Central memory CD8-positive, alpha-beta T cell (primary cell): ENCODE measurements at regions not wholly inside any gene's neighbourhood (a gene's known extent, or its start where the extent isn't known, plus 50 kb on each side); places are given as distances from the start of the nearest gene placed in this dataset.

Experiments used
- ATAC-seq: fragments of 150-1000 bp; cut with Tn5 transposase; replicated peaks from 2 replicates; pipeline ENCODE4 v1.10.0; 2022; ENCODE audit warnings: mild to moderate bottlenecking, moderate FRiP score, moderate number of reproducible peaks; ENCODE audit not compliant: poor library complexity, severe bottlenecking; ENCODE audit errors: extremely low read depth
- DNase-seq, 2 donors: peaks; one replicate each; pipeline ENCODE4 v3.0.0; 2021; ENCODE audit warnings: low spot score in 2 of 2
- H3K27ac Mint-ChIP-seq: one replicate; pipeline ENCODE4 v1.8.0; 2022; ENCODE audit warnings: low read depth, mild to moderate bottlenecking, moderate library complexity, mixed read lengths
- H3K27me3 Mint-ChIP-seq: one replicate; pipeline ENCODE4 v1.8.0; 2022; ENCODE audit warnings: mixed read lengths
- H3K36me3 Mint-ChIP-seq: one replicate; pipeline ENCODE4 v1.8.0; 2022; ENCODE audit warnings: mild to moderate bottlenecking, moderate library complexity, mixed read lengths; ENCODE audit not compliant: insufficient read depth
- H3K4me1 Mint-ChIP-seq: one replicate; pipeline ENCODE4 v1.8.0; 2022; ENCODE audit warnings: mixed read lengths
- H3K4me3 Mint-ChIP-seq: one replicate; pipeline ENCODE4 v1.8.0; 2022; ENCODE audit warnings: mild to moderate bottlenecking, moderate library complexity, mixed read lengths
- H3K9me3 Mint-ChIP-seq: one replicate; pipeline ENCODE4 v1.8.0; 2022; ENCODE audit warnings: mixed read lengths

- H3K27ac Mint-ChIP-seq: no peak overlapping the region
- peaks cover 5% of the 10 kb centered on the region for H3K36me3 Mint-ChIP-seq
- no peaks in the 10 kb centered on the region for H3K4me1 Mint-ChIP-seq
- H3K4me3 Mint-ChIP-seq: no peak overlapping the region
- H3K27me3 Mint-ChIP-seq: peaks cover 20% of the 10 kb centered on the region
- ATAC-seq (no peak), DNase-seq (no peak)
- H3K9me3 Mint-ChIP-seq: no peaks in the 10 kb centered on the region
Measured at GRCh38 chr2:16615687-16616615, 49.7 kb downstream of the CYRIA start.

GRCh38 chr2:16615246-16615645, 50.4 kb downstream of the CYRIA start:
- peaks cover 20% of the 10 kb centered on the region for H3K27me3 Mint-ChIP-seq
- H3K4me3 Mint-ChIP-seq: no peak overlapping the region
- DNase-seq (no peak), ATAC-seq (no peak)
- peaks cover 5% of the 10 kb centered on the region for H3K36me3 Mint-ChIP-seq
- H3K9me3 Mint-ChIP-seq: no peaks in the 10 kb centered on the region
- H3K27ac Mint-ChIP-seq: no peak overlapping the region
- H3K4me1 Mint-ChIP-seq: no peaks in the 10 kb centered on the region

- peaks cover 5% of the 10 kb centered on the region for H3K36me3 Mint-ChIP-seq
- H3K27ac Mint-ChIP-seq: no peak overlapping the region
- H3K27me3 Mint-ChIP-seq: peaks cover 20% of the 10 kb centered on the region
- H3K4me3 Mint-ChIP-seq: no peak overlapping the region
- no peaks in the 10 kb centered on the region for H3K9me3 Mint-ChIP-seq
- ATAC-seq (no peak), DNase-seq (no peak)
- H3K4me1 Mint-ChIP-seq: no peaks in the 10 kb centered on the region
Measured at GRCh38 chr2:16614314-16614860, 51.2 kb downstream of the CYRIA start.

- no peak for ATAC-seq
Measured at GRCh38 chr2:16613539-16614011, 52.1 kb downstream of the CYRIA start.

GRCh38 chr2:16612490-16612889, 53.1 kb downstream of the CYRIA start:
- Mint-ChIP-seq H3K9me3 (no peaks in the 10 kb centered on the region), H3K4me1 (no peaks in the 10 kb centered on the region), H3K27me3 (peaks cover 20% of the 10 kb centered on the region), H3K4me3 (no peak overlapping the region), H3K27ac (no peak overlapping the region), H3K36me3 (peaks cover 5% of the 10 kb centered on the region)
- ATAC-seq (no peak), DNase-seq (no peak)

More at GRCh38 chr2:16613539-16614011, 52.1 kb downstream of the CYRIA start:
- H3K36me3 Mint-ChIP-seq: peaks cover 5% of the 10 kb centered on the region
- peaks cover 20% of the 10 kb centered on the region for H3K27me3 Mint-ChIP-seq
- H3K9me3 Mint-ChIP-seq: no peaks in the 10 kb centered on the region
- no peaks in the 10 kb centered on the region for H3K4me1 Mint-ChIP-seq
- H3K4me3 Mint-ChIP-seq: no peak overlapping the region
- no peak overlapping the region for H3K27ac Mint-ChIP-seq
- no peak for DNase-seq

- DNase-seq: no peak
- Mint-ChIP-seq H3K36me3 (peaks cover 5% of the 10 kb centered on the region), H3K4me3 (peak overlapping the region; percentile 83), H3K27ac (peak overlapping the region; percentile 61), H3K9me3 (no peaks in the 10 kb centered on the region), H3K4me1 (no peaks in the 10 kb centered on the region), H3K27me3 (peaks cover 9% of the 10 kb centered on the region)
- no peak for ATAC-seq
Measured at GRCh38 chr2:16609786-16610185, 55.8 kb downstream of the CYRIA start.

- Mint-ChIP-seq H3K27ac (peak overlapping the region; percentile 61), H3K36me3 (peaks cover 3% of the 10 kb centered on the region)
Measured at GRCh38 chr2:16608661-16609643, 56.7 kb downstream of the CYRIA start.

GRCh38 chr2:16607301-16607700, 58.3 kb downstream of the CYRIA start:
- Mint-ChIP-seq H3K9me3 (no peaks in the 10 kb centered on the region), H3K4me1 (no peaks in the 10 kb centered on the region), H3K36me3 (peaks cover 3% of the 10 kb centered on the region), H3K27ac (no peak overlapping the region), H3K27me3 (no peaks in the 10 kb centered on the region), H3K4me3 (no peak overlapping the region)
- ATAC-seq (no peak), DNase-seq (no peak)

More at GRCh38 chr2:16608661-16609643, 56.7 kb downstream of the CYRIA start:
- Mint-ChIP-seq H3K4me3 (peak overlapping the region; percentile 83), H3K27me3 (peaks cover under 1% of the 10 kb centered on the region), H3K9me3 (no peaks in the 10 kb centered on the region), H3K4me1 (no peaks in the 10 kb centered on the region)
- DNase-seq (peak; percentile 74 to 81), ATAC-seq (peak; percentile 79)

GRCh38 chr2:16604236-16604635, 61.4 kb downstream of the CYRIA start:
- Mint-ChIP-seq H3K36me3 (peaks cover 5% of the 10 kb centered on the region), H3K27ac (no peak overlapping the region), H3K9me3 (no peaks in the 10 kb centered on the region), H3K27me3 (no peaks in the 10 kb centered on the region), H3K4me1 (no peaks in the 10 kb centered on the region), H3K4me3 (no peak overlapping the region)
- no peak for DNase-seq
- no peak for ATAC-seq

- H3K4me1 Mint-ChIP-seq: no peaks in the 10 kb centered on the region
- no peak for DNase-seq
- peaks cover 2% of the 10 kb centered on the region for H3K36me3 Mint-ChIP-seq
- no peak overlapping the region for H3K4me3 Mint-ChIP-seq
- no peak for ATAC-seq
- no peaks in the 10 kb centered on the region for H3K9me3 Mint-ChIP-seq
- no peaks in the 10 kb centered on the region for H3K27me3 Mint-ChIP-seq
- H3K27ac Mint-ChIP-seq: no peak overlapping the region
Measured at GRCh38 chr2:16591370-16591933, 74.2 kb downstream of the CYRIA start.

- H3K9me3 Mint-ChIP-seq: no peaks in the 10 kb centered on the region
- H3K36me3 Mint-ChIP-seq: peaks cover 2% of the 10 kb centered on the region
- no peak overlapping the region for H3K27ac Mint-ChIP-seq
- DNase-seq (no peak), ATAC-seq (no peak)
- H3K27me3 Mint-ChIP-seq: no peaks in the 10 kb centered on the region
- H3K4me3 Mint-ChIP-seq: no peak overlapping the region
- H3K4me1 Mint-ChIP-seq: no peaks in the 10 kb centered on the region
Measured at GRCh38 chr2:16589465-16589864, 76.2 kb downstream of the CYRIA start.

GRCh38 chr2:16588565-16588964, 77.1 kb downstream of the CYRIA start:
- H3K4me3 Mint-ChIP-seq: no peak overlapping the region
- H3K27ac Mint-ChIP-seq: no peak overlapping the region
- no peak for ATAC-seq
- H3K4me1 Mint-ChIP-seq: no peaks in the 10 kb centered on the region
- H3K9me3 Mint-ChIP-seq: no peaks in the 10 kb centered on the region
- DNase-seq: no peak
- no peaks in the 10 kb centered on the region for H3K27me3 Mint-ChIP-seq
- H3K36me3 Mint-ChIP-seq: peaks cover 2% of the 10 kb centered on the region
